ENCODE measurements at regions not wholly inside any gene's neighbourhood (a gene's known extent, or its start where the extent isn't known, plus 50 kb on each side); places are given as distances from the start of the nearest gene placed in this dataset.

GRCh38 chr14:22152903-22153302 is 436.1 kb downstream of the DAD1 start:
- H3K27me3 Mint-ChIP-seq = peaks cover 0 to 2% of the 10 kb centered on the region in 2 donors
- no peak overlapping the region for H3K27ac ChIP-seq (ENCODE audit: low read length)
- H3K27ac Mint-ChIP-seq = no peak overlapping the region
- DNase-seq (no peak), ATAC-seq (replicated peaks in 1 of 4) (peak in 3 of 4 experiments; percentile 43 to 59 (median 51))
- no peaks in the 10 kb centered on the region for H3K36me3 ChIP-seq (ENCODE audit: control insufficient read depth in 2 of 2, extremely low read depth in 1 of 2, insufficient read depth in 1 of 2, low read length in 1 of 2)
- no peaks in the 10 kb centered on the region for H3K27me3 ChIP-seq (replicated peaks in 1 of 2; ENCODE audit: control insufficient read depth in 2 of 2, extremely low read depth in 1 of 2, insufficient read depth in 2 of 2, low read length in 1 of 2)
- H3K9me3 Mint-ChIP-seq = no peaks in the 10 kb centered on the region
- ChIA-PET POLR2A (no interaction called here), CTCF (interaction anchor here in 1 of 2 donors (0.6 kb wide), 1 partner anchor 32 kb away, joined by 3 read pairs; no protein-coding TSS in a partner anchor)
- H3K9me3 ChIP-seq = no peaks in the 10 kb centered on the region
- H3K36me3 Mint-ChIP-seq = no peaks in the 10 kb centered on the region
- H3K4me3 ChIP-seq (ENCODE audit: control insufficient read depth in 1 of 2, extremely low read depth in 1 of 2, low read length in 1 of 2) = no peak overlapping the region
- peaks cover 3 to 10% (median 9%) of the 10 kb centered on the region in 3 donors for H3K4me1 Mint-ChIP-seq
- no peak overlapping the region for H3K4me3 Mint-ChIP-seq
- peaks cover 0 to 7% of the 10 kb centered on the region in 2 experiments for H3K4me1 ChIP-seq (ENCODE audit: control insufficient read depth in 1 of 2, extremely low read depth in 1 of 2, insufficient read depth in 2 of 2, low read length in 2 of 2)

- Mint-ChIP-seq H3K27me3 (peaks cover 0 to 5% of the 10 kb centered on the region in 2 donors), H3K36me3 (no peaks in the 10 kb centered on the region), H3K4me3 (no peak overlapping the region), H3K9me3 (no peaks in the 10 kb centered on the region), H3K4me1 (peaks cover 6 to 14% (median 13%) of the 10 kb centered on the region in 3 donors), H3K27ac (peak overlapping the region in 1 of 2 donors; percentile 55)
- no peaks in the 10 kb centered on the region for H3K36me3 ChIP-seq (ENCODE audit: control insufficient read depth in 2 of 2, extremely low read depth in 1 of 2, insufficient read depth in 1 of 2, low read length in 1 of 2)
- H3K27ac ChIP-seq (ENCODE audit: low read length) = no peak overlapping the region
- no peaks in the 10 kb centered on the region for H3K27me3 ChIP-seq (replicated peaks in 1 of 2; ENCODE audit: control insufficient read depth in 2 of 2, extremely low read depth in 1 of 2, insufficient read depth in 2 of 2, low read length in 1 of 2)
- CTCF ChIA-PET = no interaction called here
- H3K4me1 ChIP-seq (ENCODE audit: control insufficient read depth in 1 of 2, extremely low read depth in 1 of 2, insufficient read depth in 2 of 2, low read length in 2 of 2) = peaks cover 0 to 7% of the 10 kb centered on the region in 2 experiments
- DNase-seq (no peak), ATAC-seq (replicated peaks in 1 of 4) (no peak)
- H3K4me3 ChIP-seq (ENCODE audit: control insufficient read depth in 1 of 2, extremely low read depth in 1 of 2, low read length in 1 of 2) = no peak overlapping the region
- WGBS (ENCODE audit: insufficient coverage) = no CpG with 5 or more reads among the region's 3 CpGs
- POLR2A ChIA-PET = no interaction called here
- no peaks in the 10 kb centered on the region for H3K9me3 ChIP-seq
These were observed 436.7 kb downstream of the DAD1 start for GRCh38 chr14:22152161-22152870.

GRCh38 chr14:22151121-22151520 is 437.9 kb downstream of the DAD1 start:
- H3K27me3 Mint-ChIP-seq = peaks cover 0 to 5% of the 10 kb centered on the region in 2 donors
- no peak overlapping the region for H3K27ac ChIP-seq (ENCODE audit: low read length)
- H3K9me3 Mint-ChIP-seq = no peaks in the 10 kb centered on the region
- H3K36me3 ChIP-seq (ENCODE audit: control insufficient read depth in 2 of 2, extremely low read depth in 1 of 2, insufficient read depth in 1 of 2, low read length in 1 of 2) = no peaks in the 10 kb centered on the region
- ChIA-PET CTCF (no interaction called here), POLR2A (no interaction called here)
- peaks cover 0 to 7% of the 10 kb centered on the region in 2 experiments for H3K4me1 ChIP-seq (ENCODE audit: control insufficient read depth in 1 of 2, extremely low read depth in 1 of 2, insufficient read depth in 2 of 2, low read length in 2 of 2)
- whole genome bisulfite sequencing (ENCODE audit: insufficient coverage) = no CpG with 5 or more reads among the region's 4 CpGs
- ATAC-seq (replicated peaks in 1 of 4) = no peak
- no peak for DNase-seq
- no peak overlapping the region for H3K27ac Mint-ChIP-seq
- no peaks in the 10 kb centered on the region for H3K36me3 Mint-ChIP-seq
- no peaks in the 10 kb centered on the region for H3K9me3 ChIP-seq
- no peaks in the 10 kb centered on the region for H3K27me3 ChIP-seq (replicated peaks in 1 of 2; ENCODE audit: control insufficient read depth in 2 of 2, extremely low read depth in 1 of 2, insufficient read depth in 2 of 2, low read length in 1 of 2)
- H3K4me3 ChIP-seq (ENCODE audit: control insufficient read depth in 1 of 2, extremely low read depth in 1 of 2, low read length in 1 of 2) = no peak overlapping the region
- H3K4me3 Mint-ChIP-seq = no peak overlapping the region
- H3K4me1 Mint-ChIP-seq = peaks cover 6 to 14% (median 13%) of the 10 kb centered on the region in 3 donors

- H3K9me3 Mint-ChIP-seq = no peaks in the 10 kb centered on the region
- H3K4me3 Mint-ChIP-seq = no peak overlapping the region
- H3K27me3 Mint-ChIP-seq = peaks cover 0 to 5% of the 10 kb centered on the region in 2 donors
- ChIA-PET POLR2A (no interaction called here), CTCF (interaction anchor here in 1 of 2 donors (1.1 kb wide), 1 partner anchor 14 kb away, joined by 3 read pairs; no protein-coding TSS in a partner anchor)
- H3K27ac ChIP-seq (ENCODE audit: low read length) = no peak overlapping the region
- H3K27me3 ChIP-seq (replicated peaks in 1 of 2; ENCODE audit: control insufficient read depth in 2 of 2, extremely low read depth in 1 of 2, insufficient read depth in 2 of 2, low read length in 1 of 2) = no peaks in the 10 kb centered on the region
- H3K4me1 ChIP-seq (ENCODE audit: control insufficient read depth in 1 of 2, extremely low read depth in 1 of 2, insufficient read depth in 2 of 2, low read length in 2 of 2) = peaks cover 0 to 7% of the 10 kb centered on the region in 2 experiments
- H3K4me3 ChIP-seq (ENCODE audit: control insufficient read depth in 1 of 2, extremely low read depth in 1 of 2, low read length in 1 of 2) = no peak overlapping the region
- DNase-seq (no peak), ATAC-seq (replicated peaks in 1 of 4) (no peak)
- no peaks in the 10 kb centered on the region for H3K36me3 ChIP-seq (ENCODE audit: control insufficient read depth in 2 of 2, extremely low read depth in 1 of 2, insufficient read depth in 1 of 2, low read length in 1 of 2)
- H3K36me3 Mint-ChIP-seq = no peaks in the 10 kb centered on the region
- peaks cover 6 to 14% (median 13%) of the 10 kb centered on the region in 3 donors for H3K4me1 Mint-ChIP-seq
- no CpG with 5 or more reads among the region's 3 CpGs for WGBS (ENCODE audit: insufficient coverage)
- peak overlapping the region in 1 of 2 donors; percentile 22 for H3K27ac Mint-ChIP-seq
- H3K9me3 ChIP-seq = no peaks in the 10 kb centered on the region
These were observed 440.0 kb downstream of the DAD1 start for GRCh38 chr14:22149058-22149457.

- DNase-seq = peak in 1 of 35 experiments; percentile 23
These were observed 441.3 kb downstream of the DAD1 start for GRCh38 chr14:22147716-22148115.

GRCh38 chr14:22143363-22143762 is 445.7 kb downstream of the DAD1 start:
- Histone ChIP-seq H3K27me3 (replicated peaks in 1 of 2; ENCODE audit: control insufficient read depth in 2 of 2, extremely low read depth in 1 of 2, insufficient read depth in 2 of 2, low read length in 1 of 2) (no peaks in the 10 kb centered on the region), H3K9me3 (no peaks in the 10 kb centered on the region), H3K36me3 (ENCODE audit: control insufficient read depth in 2 of 2, extremely low read depth in 1 of 2, insufficient read depth in 1 of 2, low read length in 1 of 2) (no peaks in the 10 kb centered on the region), H3K27ac (ENCODE audit: low read length) (no peak overlapping the region), H3K4me1 (ENCODE audit: control insufficient read depth in 1 of 2, extremely low read depth in 1 of 2, insufficient read depth in 2 of 2, low read length in 2 of 2) (no peaks in the 10 kb centered on the region), H3K4me3 (ENCODE audit: control insufficient read depth in 1 of 2, extremely low read depth in 1 of 2, low read length in 1 of 2) (no peak overlapping the region)
- H3K27me3 Mint-ChIP-seq = peaks cover 0 to 6% of the 10 kb centered on the region in 2 donors
- DNase-seq (no peak), ATAC-seq (replicated peaks in 1 of 4) (no peak)
- ChIA-PET POLR2A (no interaction called here), CTCF (no interaction called here)
- no peak overlapping the region for H3K27ac Mint-ChIP-seq
- no peak overlapping the region for H3K4me3 Mint-ChIP-seq
- H3K9me3 Mint-ChIP-seq = no peaks in the 10 kb centered on the region
- H3K4me1 Mint-ChIP-seq = peaks cover 2 to 6% (median 5%) of the 10 kb centered on the region in 3 donors
- H3K36me3 Mint-ChIP-seq = no peaks in the 10 kb centered on the region
- WGBS (ENCODE audit: insufficient coverage) = no CpG with 5 or more reads among the region's 2 CpGs

More at GRCh38 chr14:22147716-22148115, 441.3 kb downstream of the DAD1 start:
- Histone ChIP-seq H3K27ac (ENCODE audit: low read length) (no peak overlapping the region), H3K4me1 (ENCODE audit: control insufficient read depth in 1 of 2, extremely low read depth in 1 of 2, insufficient read depth in 2 of 2, low read length in 2 of 2) (peaks cover 0 to 3% of the 10 kb centered on the region in 2 experiments), H3K4me3 (ENCODE audit: control insufficient read depth in 1 of 2, extremely low read depth in 1 of 2, low read length in 1 of 2) (peak overlapping the region in 1 of 2 donors; percentile 21), H3K36me3 (ENCODE audit: control insufficient read depth in 2 of 2, extremely low read depth in 1 of 2, insufficient read depth in 1 of 2, low read length in 1 of 2) (no peaks in the 10 kb centered on the region), H3K9me3 (no peaks in the 10 kb centered on the region), H3K27me3 (replicated peaks in 1 of 2; ENCODE audit: control insufficient read depth in 2 of 2, extremely low read depth in 1 of 2, insufficient read depth in 2 of 2, low read length in 1 of 2) (no peaks in the 10 kb centered on the region)
- POLR2A ChIA-PET = no interaction called here
- CTCF ChIA-PET = no interaction called here
- Mint-ChIP-seq H3K4me1 (peaks cover 2 to 10% (median 8%) of the 10 kb centered on the region in 3 donors), H3K9me3 (no peaks in the 10 kb centered on the region), H3K4me3 (peak overlapping the region; percentile 63 to 68 (median 67)), H3K27ac (peak overlapping the region; percentile 48 to 80), H3K36me3 (no peaks in the 10 kb centered on the region), H3K27me3 (peaks cover 0 to 5% of the 10 kb centered on the region in 2 donors)
- ATAC-seq (replicated peaks in 1 of 4) = no peak
- 80% methylated on average over 1 of the region's 3 CpGs for WGBS (ENCODE audit: insufficient coverage)

Data from T-cell (primary cell).